Caco-2 (cell line): ENCODE measurements at regions not wholly inside any gene's neighbourhood (a gene's known extent, or its start where the extent isn't known, plus 50 kb on each side); places are given as distances from the start of the nearest gene placed in this dataset.

ENCODE experiments used
- BruUV-seq: library from RNA; stranded (reverse); fragments of 400-500 nt; replicated peaks from 2 replicates; lab custom pipeline; 2021; lab: Mats Ljungman, UMichigan
- CTCF ChIA-PET: fragments of 300-600 bp; sonication (Branson Sonifier 250); formaldehyde crosslinking; loops from one replicate; lab custom pipeline; 2022; ENCODE audit warnings: antibody characterized with exemption; lab: Charles Lee
- POLR2A ChIA-PET: fragments of 300-600 bp; sonication (Branson Sonifier 250); formaldehyde crosslinking; loops from one replicate; lab custom pipeline; 2022; ENCODE audit warnings: antibody characterized with exemption; lab: Charles Lee
- DNase-seq, 2 experiments: peaks; one replicate each; pipeline versions ENCODE4 v3.0.0 to v3.0.0-alpha.2; 2020 to 2022
- H3K27me3 ChIP-seq: replicated peaks from 2 replicates; pipeline ENCODE4 v1.6.0; 2011; ENCODE audit warnings: low read length; ENCODE audit not compliant: control insufficient read depth, insufficient read depth
- H3K36me3 ChIP-seq: 2 replicates; pipeline ENCODE4 v1.5.1; 2011; ENCODE audit warnings: low read length; ENCODE audit not compliant: control insufficient read depth, insufficient read depth
- H3K4me1 ChIP-seq: fragments of 250-450 bp; sonication (Bioruptor Pico); 2 replicates; pipeline ENCODE4 v1.5.1; 2020; ENCODE audit warnings: mild to moderate bottlenecking
- H3K4me3 ChIP-seq: 2 replicates; pipeline ENCODE4 v1.5.1; 2011; ENCODE audit warnings: low read depth, mild to moderate bottlenecking, control low read depth, low read length
- H3K9me3 ChIP-seq: fragments of 250-450 bp; sonication (Bioruptor Pico); 2 replicates; pipeline ENCODE4 v1.5.1; 2020; ENCODE audit warnings: mild to moderate bottlenecking, moderate library complexity
- H3K27ac Mint-ChIP-seq: one replicate; pipeline ENCODE4 v1.8.0; 2022; ENCODE audit warnings: mixed read lengths; ENCODE audit not compliant: unreplicated experiment
- H3K27me3 Mint-ChIP-seq: one replicate; pipeline ENCODE4 v1.8.0; 2022; ENCODE audit warnings: mixed read lengths; ENCODE audit not compliant: insufficient read depth, unreplicated experiment
- H3K36me3 Mint-ChIP-seq: one replicate; pipeline ENCODE4 v1.8.0; 2022; ENCODE audit warnings: mild to moderate bottlenecking, mixed read lengths; ENCODE audit not compliant: insufficient read depth, unreplicated experiment
- H3K4me1 Mint-ChIP-seq: one replicate; pipeline ENCODE4 v1.8.0; 2022; ENCODE audit warnings: low read depth, mixed read lengths; ENCODE audit not compliant: unreplicated experiment
- H3K4me3 Mint-ChIP-seq: one replicate; pipeline ENCODE4 v1.8.0; 2022; ENCODE audit warnings: mild to moderate bottlenecking, moderate library complexity, mixed read lengths; ENCODE audit not compliant: unreplicated experiment
- H3K9me3 Mint-ChIP-seq: one replicate; pipeline ENCODE4 v1.8.0; 2022; ENCODE audit warnings: mixed read lengths; ENCODE audit not compliant: unreplicated experiment
- CTCF ChIP-seq, 2 experiments: fragments of 200-600 bp in 1 of 2; IDR thresholded peaks; 1 replicate in 1 of 2; 2 replicates in 1 of 2; pipeline versions ENCODE4 v1.5.1 to v1.8.0; 2011 to 2022; ENCODE audit warnings: antibody characterized with exemption in 1 of 2, control low read depth in 1 of 2, inconsistent platforms in 1 of 2, low read depth in 1 of 2, low read length in 1 of 2, mild to moderate bottlenecking in 1 of 2, moderate library complexity in 1 of 2; ENCODE audit not compliant: insufficient read depth in 1 of 2, severe bottlenecking in 1 of 2, unreplicated experiment in 1 of 2
- intact Hi-C: fragments of 100-400 bp; cut with micrococcal nuclease; formaldehyde crosslinking; loops from one replicate; pipeline ENCODE4 v1.10.0; 2022; ENCODE audit not compliant: unreplicated experiment

GRCh38 chr7:131883196-131883595 lies 326.8 kb upstream of the PODXL start:
- Histone ChIP-seq H3K9me3 (peaks cover 5% of the 10 kb centered on the region), H3K4me1 (no peaks in the 10 kb centered on the region), H3K36me3 (no peaks in the 10 kb centered on the region), H3K4me3 (no peak overlapping the region), H3K27me3 (no peaks in the 10 kb centered on the region)
- Mint-ChIP-seq H3K27ac (no peak overlapping the region), H3K4me1 (no peaks in the 10 kb centered on the region), H3K4me3 (no peak overlapping the region), H3K27me3 (peaks cover 16% of the 10 kb centered on the region), H3K36me3 (no peaks in the 10 kb centered on the region), H3K9me3 (peaks cover 23% of the 10 kb centered on the region)
- ChIA-PET CTCF (no interaction called here), POLR2A (no interaction called here)
- BruUV-seq = no TSS peak
- DNase-seq = no peak
- intact Hi-C loops = no loop called here
- TF ChIP-seq CTCF (IDR thresholded peaks at IDR 0.05; ENCODE audit: insufficient read depth in 1 of 2, low read depth in 1 of 2, low read length in 1 of 2, severe bottlenecking in 1 of 2, unreplicated experiment in 1 of 2) = no peak

- no peak overlapping the region for H3K4me3 Mint-ChIP-seq
- CTCF ChIA-PET = no interaction called here
- H3K4me1 Mint-ChIP-seq = no peaks in the 10 kb centered on the region
Observed at GRCh38 chr7:131882321-131882720, 325.9 kb upstream of the PODXL start.

GRCh38 chr7:131880078-131880477 lies 323.6 kb upstream of the PODXL start:
- H3K4me3 ChIP-seq = no peak overlapping the region
- Mint-ChIP-seq H3K36me3 (no peaks in the 10 kb centered on the region), H3K4me1 (no peaks in the 10 kb centered on the region), H3K27me3 (peaks cover 9% of the 10 kb centered on the region), H3K27ac (no peak overlapping the region), H3K9me3 (peaks cover 10% of the 10 kb centered on the region), H3K4me3 (no peak overlapping the region)
- BruUV-seq = no TSS peak
- H3K4me1 ChIP-seq = no peaks in the 10 kb centered on the region
- no peaks in the 10 kb centered on the region for H3K36me3 ChIP-seq
- ChIA-PET CTCF (no interaction called here), POLR2A (no interaction called here)
- no peak for TF ChIP-seq CTCF (IDR thresholded peaks at IDR 0.05; ENCODE audit: insufficient read depth in 1 of 2, low read depth in 1 of 2, low read length in 1 of 2, severe bottlenecking in 1 of 2, unreplicated experiment in 1 of 2)
- no peaks in the 10 kb centered on the region; the same call in 1 of the 2 replicates for H3K9me3 ChIP-seq
- H3K27me3 ChIP-seq = no peaks in the 10 kb centered on the region
- intact Hi-C loops = no loop called here
- no peak for DNase-seq

More at GRCh38 chr7:131882321-131882720, 325.9 kb upstream of the PODXL start:
- no peak overlapping the region for H3K4me3 ChIP-seq
- H3K36me3 ChIP-seq = no peaks in the 10 kb centered on the region
- no peaks in the 10 kb centered on the region for H3K4me1 ChIP-seq
- intact Hi-C loops = no loop called here
- TF ChIP-seq CTCF (IDR thresholded peaks at IDR 0.05; ENCODE audit: insufficient read depth in 1 of 2, low read depth in 1 of 2, low read length in 1 of 2, severe bottlenecking in 1 of 2, unreplicated experiment in 1 of 2) = no peak
- no TSS peak for BruUV-seq
- no peak for DNase-seq
- Mint-ChIP-seq H3K36me3 (no peaks in the 10 kb centered on the region), H3K27me3 (peaks cover 12% of the 10 kb centered on the region), H3K9me3 (peaks cover 23% of the 10 kb centered on the region), H3K27ac (no peak overlapping the region)
- POLR2A ChIA-PET = no interaction called here
- peaks cover 5% of the 10 kb centered on the region for H3K9me3 ChIP-seq
- H3K27me3 ChIP-seq = no peaks in the 10 kb centered on the region
